NOMO-1 (cell line): ENCODE measurements at regions not wholly inside any gene's neighbourhood (a gene's known extent, or its start where the extent isn't known, plus 50 kb on each side); places are given as distances from the start of the nearest gene placed in this dataset.

Experiments
- DNase-seq, 2 experiments: peaks; one replicate each; lab custom pipeline; 2025; ENCODE audit not compliant: unreplicated experiment in 2 of 2; lab: John Stamatoyannopoulos, UW

- no peak for DNase-seq
Measured at GRCh38 chr9:80359941-80360881, 788.4 kb downstream of the TLE4 start.

- DNase-seq: no peak
Measured at GRCh38 chr9:80359291-80359690, 787.5 kb downstream of the TLE4 start.

- DNase-seq: no peak
Measured at GRCh38 chr9:80352967-80353366, 781.2 kb downstream of the TLE4 start.

GRCh38 chr9:80351612-80352011, 779.8 kb downstream of the TLE4 start:
- no peak for DNase-seq

GRCh38 chr9:80326105-80326504, 754.3 kb downstream of the TLE4 start:
- DNase-seq: no peak

- no peak for DNase-seq
Measured at GRCh38 chr9:80320916-80321315, 749.2 kb downstream of the TLE4 start.

GRCh38 chr9:80320480-80320879, 748.7 kb downstream of the TLE4 start:
- no peak for DNase-seq

GRCh38 chr9:80305136-80305535, 733.4 kb downstream of the TLE4 start:
- DNase-seq: no peak

GRCh38 chr9:80294955-80295354, 723.2 kb downstream of the TLE4 start:
- no peak for DNase-seq

- DNase-seq: no peak
Measured at GRCh38 chr9:80294318-80294717, 722.6 kb downstream of the TLE4 start.

GRCh38 chr9:80292231-80292630, 720.5 kb downstream of the TLE4 start:
- no peak for DNase-seq

GRCh38 chr9:80285326-80285725, 713.6 kb downstream of the TLE4 start:
- no peak for DNase-seq

- no peak for DNase-seq
Measured at GRCh38 chr9:80282766-80283165, 711.0 kb downstream of the TLE4 start.

GRCh38 chr9:80259079-80259478, 687.3 kb downstream of the TLE4 start:
- no peak for DNase-seq

- DNase-seq: no peak
Measured at GRCh38 chr9:80251778-80252177, 680.0 kb downstream of the TLE4 start.

GRCh38 chr9:80242022-80242421, 670.3 kb downstream of the TLE4 start:
- DNase-seq: no peak

GRCh38 chr9:80235752-80236151, 664.0 kb downstream of the TLE4 start:
- DNase-seq: no peak

GRCh38 chr9:80233906-80234305, 662.1 kb downstream of the TLE4 start:
- no peak for DNase-seq

GRCh38 chr9:80233102-80233843, 661.5 kb downstream of the TLE4 start:
- DNase-seq: no peak

GRCh38 chr9:80231318-80232236, 659.8 kb downstream of the TLE4 start:
- DNase-seq: no peak

- DNase-seq: no peak
Measured at GRCh38 chr9:80223897-80224296, 652.1 kb downstream of the TLE4 start.
